ENCODE measurements at regions not wholly inside any gene's neighbourhood (a gene's known extent, or its start where the extent isn't known, plus 50 kb on each side); places are given as distances from the start of the nearest gene placed in this dataset.
"Not testable (repeated sequence)": the region's sequence is repeated elsewhere in the genome, so short reads cannot be mapped to it uniquely, and the experiment has no call there.

GRCh38 chr18:22706025-22706424 is 227.1 kb upstream of the RBBP8 start:
- not testable (repeated sequence) for TF ChIP-seq CTCF, EZH2phosphoT487 (IDR thresholded peaks at IDR 0.05)
